HG03558 (cell line): ENCODE measurements at regions not wholly inside any gene's neighbourhood (a gene's known extent, or its start where the extent isn't known, plus 50 kb on each side); places are given as distances from the start of the nearest gene placed in this dataset.
"Not testable (repeated sequence)": the region's sequence is repeated elsewhere in the genome, so short reads cannot be mapped to it uniquely, and the experiment has no call there.

Experiments used
- ATAC-seq: cut with Tn5 transposase; IDR thresholded peaks from one replicate; pipeline ENCODE4 v1.9.1; 2021; ENCODE audit warnings: moderate number of reproducible peaks; ENCODE audit not compliant: unreplicated experiment; ENCODE audit errors: extremely low read depth

- ATAC-seq = not testable (repeated sequence)
These were observed 126.7 kb downstream of the PJA2 start for GRCh38 chr5:109283086-109283485.

GRCh38 chr5:109281136-109281690 is 128.6 kb downstream of the PJA2 start:
- no peak for ATAC-seq

- no peak for ATAC-seq
These were observed 131.6 kb downstream of the PJA2 start for GRCh38 chr5:109278141-109278540.

GRCh38 chr5:109275919-109276318 is 133.9 kb downstream of the PJA2 start:
- ATAC-seq = no peak

GRCh38 chr5:109273594-109273993 is 136.2 kb downstream of the PJA2 start:
- ATAC-seq = no peak

GRCh38 chr5:109267283-109267682 is 142.5 kb downstream of the PJA2 start:
- no peak for ATAC-seq

- no peak for ATAC-seq
These were observed 151.0 kb downstream of the PJA2 start for GRCh38 chr5:109258755-109259154.

GRCh38 chr5:109256486-109256885 is 153.3 kb downstream of the PJA2 start:
- ATAC-seq = no peak

- no peak for ATAC-seq
These were observed 155.3 kb downstream of the PJA2 start for GRCh38 chr5:109254511-109254910.

- ATAC-seq = no peak
These were observed 156.5 kb downstream of the PJA2 start for GRCh38 chr5:109253262-109253661.

- no peak for ATAC-seq
These were observed 157.0 kb downstream of the PJA2 start for GRCh38 chr5:109252731-109253130.

GRCh38 chr5:109250533-109251329 is 159.0 kb downstream of the PJA2 start:
- ATAC-seq = no peak

GRCh38 chr5:109250080-109250479 is 159.7 kb downstream of the PJA2 start:
- ATAC-seq = no peak

GRCh38 chr5:109249126-109249525 is 160.6 kb downstream of the PJA2 start:
- no peak for ATAC-seq

- ATAC-seq = peak; percentile 96
These were observed 161.8 kb downstream of the PJA2 start for GRCh38 chr5:109247986-109248385.

- no peak for ATAC-seq
These were observed 162.8 kb downstream of the PJA2 start for GRCh38 chr5:109246841-109247592.
